ENCODE measurements at regions not wholly inside any gene's neighbourhood (a gene's known extent, or its start where the extent isn't known, plus 50 kb on each side); places are given as distances from the start of the nearest gene placed in this dataset.

GRCh38 chr2:188119112-188119838 is 172.4 kb upstream of the GULP1 start:
- no peak for DNase-seq (ENCODE audit: low read depth)
- H3K4me3 ChIP-seq (ENCODE audit: low read length), result no peak overlapping the region
- TF ChIP-seq CTCF (IDR thresholded peaks at IDR 0.05; ENCODE audit: insufficient read depth, low read depth, low read length, missing control alignments), result no peak

DNA sequence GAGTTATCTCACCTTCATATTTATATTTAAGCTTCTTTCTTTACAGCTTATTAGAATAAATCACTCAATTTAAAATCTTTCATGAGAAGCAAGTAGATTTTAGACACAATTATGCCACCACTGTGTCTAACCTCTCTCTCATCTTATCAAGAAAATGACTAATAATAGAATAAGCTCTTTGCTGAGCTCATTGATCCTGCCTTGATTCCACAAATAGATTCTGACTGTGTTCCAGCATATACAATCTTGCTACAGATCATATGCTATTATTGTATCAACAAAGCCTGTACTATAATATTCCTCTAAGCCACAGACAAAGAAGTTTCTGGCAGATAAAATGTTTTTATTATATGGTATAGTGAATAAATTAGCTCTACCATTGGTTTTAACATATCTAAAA is 168.7 kb upstream of the GULP1 start:
- TF ChIP-seq CTCF (IDR thresholded peaks at IDR 0.05; ENCODE audit: insufficient read depth, low read depth, low read length, missing control alignments), result no peak
- H3K4me3 ChIP-seq (ENCODE audit: low read length), result no peak overlapping the region
- DNase-seq (ENCODE audit: low read depth), result peak; percentile 28

DNA sequence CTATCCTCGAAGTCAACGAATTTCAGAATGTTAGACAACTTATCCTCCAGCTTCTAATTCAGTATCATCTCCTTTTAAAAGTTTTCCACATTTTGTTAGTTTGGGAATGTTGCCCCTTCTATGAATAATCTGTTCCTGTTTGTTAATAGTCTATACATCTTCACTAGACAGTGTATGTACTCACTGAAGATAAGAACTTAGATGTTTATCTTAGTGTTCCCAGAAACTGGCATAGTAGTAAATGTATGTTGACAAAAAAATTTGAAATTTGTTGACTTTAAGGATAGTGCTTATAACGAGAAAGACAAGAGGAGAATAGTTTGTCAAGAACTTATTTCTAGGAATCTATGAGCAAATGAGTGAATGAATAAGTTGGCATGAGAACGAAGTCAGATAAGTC is 162.0 kb upstream of the GULP1 start:
- H3K4me3 ChIP-seq (ENCODE audit: low read length), result no peak overlapping the region
- TF ChIP-seq CTCF (IDR thresholded peaks at IDR 0.05; ENCODE audit: insufficient read depth, low read depth, low read length, missing control alignments), result no peak
- no peak for DNase-seq (ENCODE audit: low read depth)

DNA sequence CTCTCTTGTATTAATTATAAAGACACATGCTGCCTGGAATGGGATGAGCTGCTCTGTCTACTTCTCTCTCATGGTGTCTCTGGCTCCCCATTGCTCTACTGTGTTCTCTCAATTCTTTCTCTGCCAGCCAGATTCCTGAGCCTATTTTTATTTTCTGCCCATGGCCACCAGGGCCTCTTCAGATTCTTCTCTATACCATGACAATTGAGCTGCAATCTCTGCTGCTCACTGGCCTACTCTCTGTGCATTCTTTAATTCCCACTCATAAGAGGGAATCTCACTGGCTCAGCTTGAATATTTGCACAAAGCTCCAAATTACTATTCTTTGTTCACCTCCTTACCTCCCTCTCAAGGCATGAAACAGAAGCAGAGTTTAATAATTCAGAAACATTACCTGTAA is 161.4 kb upstream of the GULP1 start:
- H3K4me3 ChIP-seq (ENCODE audit: low read length), result no peak overlapping the region
- TF ChIP-seq CTCF (IDR thresholded peaks at IDR 0.05; ENCODE audit: insufficient read depth, low read depth, low read length, missing control alignments), result no peak
- no peak for DNase-seq (ENCODE audit: low read depth)

DNA sequence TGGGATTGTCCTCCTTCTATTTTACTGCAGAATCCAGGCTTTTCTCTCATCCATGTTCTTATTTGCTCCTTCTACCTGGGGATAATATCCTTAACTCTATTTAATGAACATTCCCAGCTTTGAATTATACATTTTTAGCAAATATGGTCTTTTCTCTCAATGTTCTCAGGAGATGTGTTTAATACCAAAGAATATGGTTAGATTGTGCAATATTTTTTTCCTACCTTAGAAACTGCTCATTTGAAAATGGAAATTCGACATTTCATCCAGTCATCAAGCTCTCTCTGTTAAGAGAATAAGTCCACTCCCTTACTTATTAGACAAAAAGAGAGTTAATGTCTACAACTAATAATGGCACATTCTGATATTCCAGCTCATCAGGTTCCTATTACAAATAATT is 160.4 kb upstream of the GULP1 start:
- no peak for DNase-seq (ENCODE audit: low read depth)
- TF ChIP-seq CTCF (IDR thresholded peaks at IDR 0.05; ENCODE audit: insufficient read depth, low read depth, low read length, missing control alignments), result no peak
- H3K4me3 ChIP-seq (ENCODE audit: low read length), result no peak overlapping the region

- no peak overlapping the region for H3K4me3 ChIP-seq (ENCODE audit: low read length)
- TF ChIP-seq CTCF (IDR thresholded peaks at IDR 0.05; ENCODE audit: insufficient read depth, low read depth, low read length, missing control alignments), result no peak
- DNase-seq (ENCODE audit: low read depth), result no peak
Observed at GRCh38 chr2:188132385-188132784, 159.3 kb upstream of the GULP1 start.

GRCh38 chr2:188134241-188134640 is 157.4 kb upstream of the GULP1 start:
- TF ChIP-seq CTCF (IDR thresholded peaks at IDR 0.05; ENCODE audit: insufficient read depth, low read depth, low read length, missing control alignments), result no peak
- no peak for DNase-seq (ENCODE audit: low read depth)
- no peak overlapping the region for H3K4me3 ChIP-seq (ENCODE audit: low read length)
